SKM-1 treated with dmso at 0.1 percent for 144 hours (cell line): ENCODE measurements at regions not wholly inside any gene's neighbourhood (a gene's known extent, or its start where the extent isn't known, plus 50 kb on each side); places are given as distances from the start of the nearest gene placed in this dataset.

Experiments used
- DNase-seq: peaks from one replicate; lab custom pipeline; 2025; ENCODE audit not compliant: unreplicated experiment; lab: John Stamatoyannopoulos, UW

DNA sequence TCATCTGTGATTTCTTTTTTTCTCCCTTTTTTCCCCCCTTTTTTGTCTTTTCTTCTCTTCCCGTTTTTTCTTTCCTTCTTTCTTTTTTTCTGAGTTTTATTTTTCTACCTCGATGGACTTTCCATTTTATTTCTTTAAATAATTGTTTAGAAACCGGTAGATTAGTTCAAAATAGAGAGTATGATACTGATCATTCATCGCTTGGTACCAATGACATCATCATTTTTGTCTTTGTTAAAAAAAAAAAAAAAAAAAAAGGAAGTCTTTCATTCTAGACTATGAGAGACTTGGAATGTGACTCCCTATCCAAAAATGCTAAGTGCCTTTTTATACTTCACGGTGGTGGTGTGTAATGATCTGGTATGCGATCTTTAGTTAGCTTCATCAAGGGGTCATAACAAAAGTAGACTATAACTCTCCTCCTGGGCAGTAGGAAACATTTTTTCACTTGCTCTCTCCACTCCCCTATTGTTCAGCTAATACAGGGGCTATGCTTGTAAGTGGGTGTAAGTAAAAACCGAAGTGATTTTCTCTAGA is 1517.5 kb upstream of the ZEB2 start:
- no peak for DNase-seq

DNA sequence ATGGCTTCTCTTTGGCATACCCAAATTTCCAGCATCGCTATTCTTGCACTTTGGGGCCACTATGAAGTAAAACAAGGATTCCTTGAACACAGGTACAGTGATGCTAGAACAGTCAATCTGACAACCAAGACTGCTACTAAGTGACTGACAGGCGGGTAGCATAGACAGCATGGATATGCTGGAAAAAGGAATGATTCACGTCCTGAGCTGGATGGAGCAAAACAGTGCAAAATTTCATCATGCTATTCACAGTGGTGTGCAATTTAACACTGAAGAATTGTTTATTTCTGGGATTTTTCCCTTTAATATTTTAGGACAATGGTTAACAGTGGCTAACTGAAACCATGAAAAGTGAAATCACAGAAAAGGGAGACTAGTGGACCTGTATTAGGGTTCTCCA is 1511.2 kb upstream of the ZEB2 start:
- no peak for DNase-seq

DNA sequence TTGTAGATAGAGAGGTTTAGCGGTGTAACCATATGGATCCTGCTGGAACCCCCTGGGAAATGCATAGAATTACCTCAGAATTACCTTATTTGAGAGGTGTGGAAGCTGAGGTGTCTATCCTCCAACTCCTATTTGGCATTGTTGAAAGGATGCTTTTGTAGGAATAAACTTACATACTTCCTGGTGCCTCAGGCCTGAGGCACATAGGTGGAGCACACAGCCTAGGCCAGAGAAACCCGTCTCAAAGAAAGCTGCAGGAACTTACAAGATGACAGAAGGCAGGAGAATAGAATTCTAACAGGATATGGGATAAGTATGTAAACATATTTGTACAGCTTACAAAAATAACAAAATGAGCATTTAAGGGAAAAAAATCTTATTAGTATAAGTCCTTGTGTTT is 1507.2 kb upstream of the ZEB2 start:
- DNase-seq: no peak

DNA sequence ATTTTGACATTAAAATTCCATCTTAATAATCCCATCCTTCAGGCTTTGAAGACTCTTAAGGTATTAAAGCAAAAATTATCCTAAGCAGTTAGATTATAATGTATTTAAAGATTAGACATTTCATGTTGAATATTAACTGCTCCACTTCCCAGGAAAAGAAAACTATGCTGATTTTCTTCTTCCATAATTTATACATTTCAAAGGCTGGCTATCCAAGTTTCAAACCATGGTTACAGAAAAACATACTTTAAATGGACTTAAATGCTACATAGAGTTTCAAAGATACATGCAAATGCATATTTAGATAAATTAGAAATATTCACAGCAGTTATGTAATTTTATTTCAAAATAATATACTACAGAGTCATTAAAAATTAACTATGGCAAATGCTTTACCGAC is 1505.6 kb upstream of the ZEB2 start:
- DNase-seq: no peak

DNA sequence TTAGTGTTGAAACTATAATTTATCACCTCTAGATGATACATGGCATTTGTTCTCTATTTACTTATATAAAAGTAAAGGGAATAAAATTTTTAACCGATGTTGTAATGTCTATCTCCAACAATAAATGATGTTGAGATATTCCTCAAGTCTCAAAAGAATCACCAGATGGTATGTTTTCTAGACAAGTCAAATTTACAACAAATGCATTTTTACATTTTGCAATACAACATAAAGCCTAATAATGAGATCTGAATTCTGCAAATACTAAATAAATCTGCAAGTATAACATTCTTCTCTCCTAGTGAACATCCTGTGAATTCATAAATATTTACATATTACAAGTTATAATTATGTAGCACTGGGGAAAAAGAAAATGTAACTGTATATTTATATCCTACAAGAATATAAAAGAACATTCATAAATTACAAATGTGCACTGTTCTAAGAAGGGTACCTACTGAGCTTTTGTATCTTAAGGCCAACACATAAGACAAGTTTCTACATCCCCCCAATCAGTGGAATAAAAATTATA is 1504.4 kb upstream of the ZEB2 start:
- no peak for DNase-seq

DNA sequence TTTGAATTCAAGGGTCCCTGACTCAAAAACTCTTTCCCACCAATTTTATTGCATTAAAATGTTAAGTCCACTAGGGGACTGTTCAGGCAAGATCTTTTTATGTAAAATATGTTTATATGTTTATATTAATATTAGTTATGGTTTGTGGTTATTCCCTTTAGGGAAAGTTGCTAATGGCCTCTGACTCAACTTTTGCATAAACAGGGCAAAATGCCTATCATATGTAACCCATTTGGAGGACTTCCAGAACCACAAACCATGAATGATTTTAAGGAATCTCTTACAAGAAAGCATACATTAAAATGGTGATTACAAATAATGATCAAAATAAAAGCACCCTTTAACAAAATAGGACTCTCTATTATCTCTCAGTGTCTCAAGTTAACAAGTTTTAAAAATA is 1484.5 kb upstream of the ZEB2 start:
- no peak for DNase-seq

DNA sequence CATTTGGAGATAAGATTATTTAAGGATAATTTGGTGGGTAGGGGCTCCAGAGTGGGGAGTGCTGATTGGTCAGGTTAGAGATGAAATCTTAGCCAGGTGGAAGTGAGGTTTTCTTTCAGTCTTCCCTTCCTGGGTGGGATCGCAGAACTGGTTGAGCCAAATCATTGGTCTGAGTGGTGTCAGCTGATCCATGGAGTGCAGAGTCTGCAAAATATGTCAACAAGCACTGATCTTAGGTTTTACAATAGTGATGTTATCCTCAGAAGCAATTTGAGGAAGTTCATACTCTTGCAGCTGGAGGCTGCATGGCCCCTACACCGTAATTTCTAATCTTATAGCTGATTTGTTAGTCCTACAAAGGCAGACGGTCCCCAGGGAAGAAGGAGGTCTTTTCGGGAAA is 1483.4 kb upstream of the ZEB2 start:
- no peak for DNase-seq

DNA sequence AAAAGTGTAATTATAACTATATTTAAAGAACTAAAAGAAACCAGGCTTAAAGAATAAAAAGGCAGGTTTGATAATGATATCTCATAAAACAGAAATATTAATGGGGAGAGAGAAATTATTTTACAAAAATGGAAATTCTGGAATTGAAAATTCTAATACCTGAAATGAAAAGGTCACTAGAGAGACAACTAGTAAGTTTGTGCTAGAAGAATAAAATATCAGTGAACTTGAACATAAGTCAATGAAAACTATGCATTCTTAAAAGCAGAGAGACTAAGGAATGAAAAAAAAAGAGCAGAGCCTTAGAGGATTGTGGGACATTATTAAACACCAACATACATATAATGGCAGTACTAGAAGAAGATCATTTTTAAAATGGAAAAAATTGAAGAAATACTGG is 1475.0 kb upstream of the ZEB2 start:
- DNase-seq: no peak

DNA sequence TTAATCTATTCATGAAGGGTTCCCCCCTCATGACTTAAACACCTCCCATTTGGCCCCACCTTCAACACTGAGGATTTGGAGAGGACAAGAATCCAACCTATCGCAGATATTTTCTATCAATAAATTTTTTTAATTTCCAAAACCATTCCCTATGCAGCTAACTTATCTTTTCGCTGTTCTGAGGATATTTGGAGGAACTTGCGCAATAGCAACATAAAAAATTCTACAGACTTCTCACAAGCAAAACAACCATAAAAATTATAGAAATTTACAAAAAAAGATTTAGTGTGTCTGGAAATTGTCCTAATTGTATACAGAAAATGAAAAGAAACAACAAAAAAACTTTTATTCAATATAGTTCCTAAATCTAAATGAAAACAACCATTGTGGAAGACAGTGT is 1472.7 kb upstream of the ZEB2 start:
- no peak for DNase-seq

DNA sequence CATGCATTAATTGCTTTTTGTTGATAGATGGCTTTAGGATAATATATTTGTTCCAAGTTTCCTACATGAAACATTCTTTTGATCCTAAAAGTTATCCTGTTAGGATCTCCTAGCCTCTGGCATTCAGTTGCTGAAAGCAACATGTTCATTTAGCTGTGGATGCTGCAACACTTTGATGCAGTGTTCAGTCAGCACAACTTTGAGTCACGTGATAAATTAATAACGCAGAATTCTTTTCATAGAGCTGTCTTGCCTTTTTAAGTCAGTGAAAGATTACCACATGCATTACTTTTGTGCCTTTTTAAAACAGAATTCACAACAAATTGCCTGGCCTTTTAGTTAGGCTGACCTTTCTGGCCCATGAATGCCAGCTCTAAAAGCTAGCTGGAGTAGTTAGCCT is 1467.9 kb upstream of the ZEB2 start:
- DNase-seq: no peak

DNA sequence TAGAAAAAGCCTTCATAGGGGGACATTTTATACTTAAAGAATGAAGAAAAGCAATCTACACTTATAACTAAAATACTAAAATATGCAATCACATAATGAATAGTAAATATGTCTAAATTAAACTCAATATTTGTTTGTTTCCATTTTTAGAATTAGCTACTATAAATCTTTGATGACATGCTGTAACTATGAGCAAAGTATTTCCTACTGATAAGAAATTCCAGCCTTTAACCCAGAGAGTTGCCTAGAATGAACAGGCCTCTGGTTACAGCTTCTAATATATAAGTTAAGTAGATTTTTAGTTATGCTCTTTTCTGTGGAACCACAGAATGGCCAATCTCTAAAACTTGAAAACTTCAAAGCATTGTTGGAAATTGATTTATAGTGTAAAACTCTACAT is 1465.6 kb upstream of the ZEB2 start:
- no peak for DNase-seq

DNA sequence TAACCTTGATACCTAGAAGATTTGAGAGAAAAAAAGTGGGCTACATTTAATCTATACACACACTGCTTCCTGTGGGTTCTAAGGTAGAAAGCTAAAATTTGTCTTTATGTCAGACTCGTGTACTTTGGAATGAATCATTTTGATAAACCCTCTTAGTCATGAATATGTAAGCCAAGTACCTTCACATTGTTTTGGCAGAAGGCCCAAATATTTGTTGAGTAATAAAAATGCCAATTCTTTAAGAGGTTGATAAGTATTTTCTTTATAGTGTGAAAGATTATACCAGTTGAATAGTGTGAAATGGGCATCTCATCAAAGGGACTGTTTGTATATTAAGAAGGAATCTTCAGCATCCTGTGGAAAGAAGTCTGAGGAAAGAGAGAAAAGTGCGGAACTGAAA is 1464.7 kb upstream of the ZEB2 start:
- DNase-seq: no peak

DNA sequence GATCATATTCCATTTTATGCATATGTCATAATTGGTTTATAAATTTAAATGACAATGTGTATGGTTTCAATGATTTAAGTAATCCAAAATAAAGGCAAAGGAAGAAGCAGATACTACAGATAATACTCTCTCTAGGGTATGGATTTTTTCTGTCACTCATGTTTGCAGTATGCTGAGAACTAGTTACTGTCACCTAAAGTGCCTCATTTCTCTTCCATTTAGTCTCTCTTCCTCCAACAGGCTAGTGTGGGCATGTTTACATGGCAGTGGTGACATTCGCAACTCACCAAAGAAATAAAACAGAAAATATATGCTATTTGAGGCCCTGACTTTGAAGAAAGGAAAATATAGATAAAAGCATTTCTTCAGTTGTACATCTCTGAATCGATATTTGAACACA is 1460.4 kb upstream of the ZEB2 start:
- no peak for DNase-seq

DNA sequence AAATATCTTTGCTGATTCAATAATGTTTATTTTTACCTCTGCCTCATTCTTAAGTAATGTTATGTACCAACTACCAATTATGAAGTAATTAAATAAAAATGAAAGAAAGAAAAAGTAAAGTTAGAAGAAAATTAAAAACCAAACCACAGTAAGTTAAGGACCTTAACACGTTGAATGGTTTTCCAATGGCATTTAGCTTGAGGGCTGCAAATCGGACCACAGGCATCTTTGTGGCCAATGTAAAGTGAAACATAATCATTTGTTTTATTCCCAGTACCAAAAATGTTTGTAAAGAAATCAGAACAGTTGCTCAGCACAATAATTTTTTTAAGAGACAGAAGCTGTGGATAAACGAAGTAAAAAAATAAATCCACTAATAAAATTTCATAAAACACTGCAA is 1455.5 kb upstream of the ZEB2 start:
- no peak for DNase-seq

DNA sequence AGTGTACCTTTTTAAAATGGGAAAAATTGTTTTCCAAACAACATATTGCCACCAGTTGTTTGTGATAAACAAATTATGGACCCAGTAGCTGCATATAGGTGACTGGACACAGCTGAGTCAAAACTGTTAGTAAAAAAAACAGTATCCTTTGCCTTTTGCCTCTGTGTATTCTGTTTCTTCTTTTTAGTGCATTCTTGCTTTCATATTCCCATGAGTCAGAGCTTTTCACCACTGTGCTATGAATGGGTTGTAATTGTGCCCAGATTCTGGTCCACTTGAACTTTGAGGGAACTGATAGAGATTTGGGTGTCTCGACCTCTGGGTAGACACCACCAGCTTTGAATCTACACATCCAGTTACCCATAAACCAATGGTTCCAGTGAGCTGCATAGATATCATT is 1441.9 kb upstream of the ZEB2 start:
- DNase-seq: no peak

DNA sequence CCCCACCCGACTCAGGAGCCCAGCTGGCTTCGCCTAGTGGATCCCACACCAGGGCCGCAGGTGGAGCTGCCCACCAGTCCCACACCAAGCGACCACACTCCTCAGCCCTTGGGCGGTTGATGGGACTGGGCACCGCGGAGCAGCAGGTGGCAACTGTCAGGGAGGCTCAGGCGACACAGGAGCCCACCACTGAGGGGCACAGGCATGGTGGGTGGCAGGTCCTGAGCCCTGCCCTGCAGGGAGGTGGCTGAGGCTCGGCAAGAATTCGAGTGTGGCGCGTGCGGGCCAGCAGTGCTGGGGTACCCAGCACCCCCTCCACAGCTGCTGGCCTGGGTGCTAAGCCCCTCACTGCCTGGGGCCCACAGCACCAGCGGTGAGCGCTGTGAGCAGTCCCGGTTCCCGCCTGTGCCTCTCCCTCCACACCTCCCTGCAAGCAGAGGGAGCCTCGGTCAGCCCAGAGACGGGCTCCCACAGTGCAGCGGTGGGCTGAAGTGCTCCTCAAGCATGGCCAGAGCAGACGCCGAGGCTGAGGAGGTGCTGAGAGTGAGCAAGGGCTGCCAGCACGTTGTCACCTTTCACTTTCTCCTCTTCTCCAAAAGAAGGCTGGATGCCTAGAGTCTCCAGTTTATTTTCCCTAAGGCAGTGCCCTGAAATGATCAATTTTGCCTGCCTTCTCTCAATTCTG is 1440.7 kb upstream of the ZEB2 start:
- DNase-seq: no peak

DNA sequence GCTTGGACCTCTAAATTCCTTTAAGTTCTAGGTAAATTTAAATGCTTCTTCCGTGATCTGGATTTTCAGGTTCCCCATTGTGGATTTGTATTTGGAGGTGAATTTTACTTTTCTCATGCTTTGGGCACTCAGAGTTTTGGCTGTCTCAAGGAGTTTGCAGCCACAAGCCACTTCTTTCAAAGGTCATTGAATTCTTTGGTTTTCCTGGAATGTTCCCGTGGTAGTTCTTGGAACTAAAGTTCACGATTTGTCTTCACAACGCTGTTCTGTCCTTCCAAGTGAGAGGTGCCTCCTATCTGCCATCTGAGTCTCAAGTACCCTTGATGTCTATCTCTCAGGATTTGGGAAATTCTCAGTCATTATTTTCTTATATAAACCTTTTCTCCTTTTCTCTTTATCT is 1438.7 kb upstream of the ZEB2 start:
- no peak for DNase-seq

DNA sequence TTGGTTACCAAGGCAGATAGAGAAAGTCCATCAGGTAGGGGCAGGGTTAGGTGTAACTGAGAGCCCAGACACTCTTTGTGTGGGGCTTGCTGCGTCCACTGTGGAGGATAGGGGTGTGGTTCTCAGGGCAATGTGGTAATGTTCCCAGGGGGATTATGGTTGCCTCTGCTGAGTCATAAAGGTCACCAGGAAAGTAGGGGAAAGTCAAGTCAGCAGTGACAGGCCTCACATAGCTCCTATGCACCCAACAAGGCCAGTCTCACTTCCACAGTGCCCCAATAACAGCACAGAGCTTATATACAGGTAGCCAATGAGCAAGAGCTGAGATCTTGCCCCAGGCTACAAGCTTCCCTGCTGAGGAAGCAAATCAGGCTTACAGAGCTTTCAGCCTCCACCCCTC is 1438.0 kb upstream of the ZEB2 start:
- no peak for DNase-seq

DNA sequence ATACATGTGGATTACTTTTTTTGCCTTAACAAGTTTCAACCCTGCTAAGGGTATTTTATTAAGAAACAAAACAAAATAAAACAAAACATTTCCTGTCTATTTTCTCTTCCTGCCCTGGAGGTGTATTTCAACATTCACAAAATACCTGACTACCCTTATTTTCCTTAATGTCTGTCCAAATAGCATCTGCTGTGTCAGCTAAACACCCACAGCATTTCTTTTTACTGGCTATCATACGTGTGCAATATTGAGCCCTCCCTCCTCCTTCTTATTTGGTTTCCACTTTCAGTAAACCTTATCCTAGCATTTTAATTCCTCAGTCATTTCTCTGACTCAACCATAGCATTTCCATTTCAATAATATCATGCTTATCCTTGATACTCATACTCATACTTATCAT is 1420.0 kb upstream of the ZEB2 start:
- DNase-seq: no peak

DNA sequence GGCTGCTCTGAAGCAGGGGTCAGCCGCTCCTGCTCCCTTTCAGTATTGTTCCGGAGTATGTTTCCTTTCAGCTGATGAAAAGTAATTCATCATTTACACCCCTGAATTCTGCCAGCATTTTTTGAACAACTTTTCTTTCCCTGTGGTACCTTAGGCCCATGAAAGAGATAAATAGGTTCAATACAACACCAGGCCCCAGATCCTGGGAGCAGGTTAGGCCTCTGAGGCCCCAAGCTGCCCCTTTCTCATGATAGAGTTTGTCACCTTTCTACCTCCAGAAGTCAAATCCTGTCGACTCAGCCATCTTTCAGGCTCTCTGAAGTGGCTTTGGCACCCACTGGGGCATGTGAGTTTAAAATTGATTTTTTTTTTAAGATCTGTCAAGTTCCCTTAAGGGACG is 1415.1 kb upstream of the ZEB2 start:
- DNase-seq: no peak

DNA sequence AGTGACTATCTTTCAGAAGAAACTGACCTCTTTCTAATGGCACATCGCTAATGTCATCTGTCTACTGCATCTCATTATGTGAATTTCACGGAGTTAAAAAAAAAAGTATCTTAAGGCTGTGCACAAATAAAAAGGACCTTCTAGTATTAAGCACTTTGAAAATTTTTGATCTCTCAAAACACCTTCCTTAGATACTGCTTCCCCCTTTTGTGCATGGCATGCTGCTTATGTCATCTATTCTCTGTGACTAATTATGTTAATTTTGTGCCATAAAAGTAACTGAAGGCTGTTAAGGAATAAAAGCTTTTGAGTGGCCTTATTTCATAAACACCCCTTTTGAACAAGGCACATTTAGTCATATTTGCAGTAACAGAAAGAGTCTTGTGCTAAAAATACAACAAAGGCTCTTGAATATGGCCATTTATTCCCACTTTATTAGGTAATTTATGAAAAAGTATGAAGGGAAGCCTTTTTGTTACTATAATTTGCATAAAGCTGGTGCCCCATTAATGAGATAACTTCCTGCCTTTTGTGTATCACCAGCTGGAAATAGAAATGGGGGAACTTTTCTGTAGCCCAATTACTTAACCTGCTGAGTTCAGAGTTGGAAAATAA is 1412.0 kb upstream of the ZEB2 start:
- DNase-seq: no peak

DNA sequence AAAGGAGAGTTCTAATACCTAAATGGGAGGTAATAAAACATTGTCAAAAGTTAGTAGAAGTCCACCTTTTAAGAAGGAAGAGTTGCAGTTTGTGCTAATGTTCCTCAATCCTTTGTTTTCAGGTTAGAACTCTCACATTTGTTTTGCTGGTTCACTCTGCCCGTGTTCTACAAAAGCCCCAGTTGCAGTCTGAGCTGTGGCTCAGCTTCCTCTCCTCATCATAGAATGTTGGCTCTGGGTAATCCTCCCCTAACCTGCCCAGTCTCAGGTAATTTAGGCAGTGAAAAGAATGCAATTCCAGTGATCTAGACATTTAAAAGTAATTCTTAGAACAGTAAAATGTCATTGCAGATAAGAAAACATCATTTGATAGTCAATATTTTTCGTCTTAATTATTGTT is 1410.4 kb upstream of the ZEB2 start:
- no peak for DNase-seq
